ENCODE measurements at regions not wholly inside any gene's neighbourhood (a gene's known extent, or its start where the extent isn't known, plus 50 kb on each side); places are given as distances from the start of the nearest gene placed in this dataset.

DNA sequence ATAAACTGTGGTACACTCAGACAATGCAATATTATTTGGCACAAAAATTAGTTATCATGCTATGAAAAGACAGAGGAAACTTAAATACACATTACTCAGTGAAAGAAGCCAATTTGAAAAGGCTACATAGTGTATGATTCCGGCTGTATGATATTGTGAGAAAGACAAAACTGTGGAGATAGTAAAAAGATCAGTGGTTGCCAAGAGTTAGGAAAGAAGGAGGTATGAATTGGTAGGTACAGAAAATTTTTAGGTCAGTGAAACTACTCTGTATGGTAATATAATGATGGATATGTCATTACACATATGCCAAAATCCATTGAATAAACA lies 458.8 kb upstream of the CBLB start:
- DNase-seq = no peak

DNA sequence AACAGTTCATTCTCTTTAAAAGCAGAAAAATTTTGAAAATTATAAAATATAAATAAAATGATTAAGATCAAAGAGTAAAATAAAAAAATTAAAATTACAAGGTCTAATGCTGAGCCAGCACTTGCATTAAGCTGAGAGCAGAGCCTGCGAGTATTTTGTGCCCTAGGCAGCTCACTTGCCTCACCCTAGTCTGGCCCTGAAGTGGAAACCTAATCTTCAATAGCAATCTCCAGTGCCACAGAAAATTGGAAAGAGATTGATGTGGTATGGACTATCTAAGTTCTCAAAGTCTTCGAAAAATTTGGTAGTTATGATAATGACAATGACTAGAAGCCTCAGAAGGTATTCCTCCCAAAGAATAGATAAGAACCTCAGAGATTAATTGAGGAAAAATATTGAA lies 459.4 kb upstream of the CBLB start:
- no peak for DNase-seq

DNA sequence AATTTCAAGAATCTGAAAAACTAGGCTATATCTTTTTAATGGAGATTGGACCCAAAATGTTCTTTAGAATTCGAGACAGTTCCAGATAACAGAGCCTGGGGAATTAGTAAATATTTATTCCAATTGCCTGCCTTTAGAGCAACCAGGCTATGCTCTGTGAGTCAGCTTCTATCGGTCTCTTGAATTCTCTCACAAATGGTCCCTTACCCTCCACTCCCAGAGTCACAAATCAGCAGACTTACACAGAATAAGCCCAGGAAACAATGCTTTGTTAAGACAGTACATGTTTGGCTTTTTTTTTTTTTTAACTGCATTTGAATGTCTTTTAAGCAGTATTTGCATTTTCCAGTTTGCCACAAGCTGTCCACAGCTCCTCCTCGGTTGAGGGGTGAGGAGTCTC lies 460.7 kb upstream of the CBLB start:
- DNase-seq = no peak

DNA sequence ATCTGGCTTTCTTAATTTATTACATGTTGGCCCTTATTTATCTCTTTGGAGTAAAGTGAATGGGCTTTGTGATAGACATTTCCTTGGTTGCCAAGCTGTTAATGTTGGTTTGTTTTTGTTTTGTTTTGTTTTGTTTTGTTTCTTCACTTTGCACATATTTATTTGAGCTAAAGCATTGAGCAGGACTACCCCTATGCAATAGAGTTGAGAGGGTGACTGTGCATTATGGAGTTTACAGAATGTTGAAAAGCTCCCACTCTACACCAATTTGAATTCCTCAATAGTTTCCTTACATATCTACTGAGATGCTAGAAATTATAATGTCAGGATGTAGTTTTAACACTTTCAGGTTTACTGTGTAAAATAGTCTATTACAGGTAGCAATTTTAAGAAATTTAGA lies 462.8 kb upstream of the CBLB start:
- DNase-seq = no peak

DNA sequence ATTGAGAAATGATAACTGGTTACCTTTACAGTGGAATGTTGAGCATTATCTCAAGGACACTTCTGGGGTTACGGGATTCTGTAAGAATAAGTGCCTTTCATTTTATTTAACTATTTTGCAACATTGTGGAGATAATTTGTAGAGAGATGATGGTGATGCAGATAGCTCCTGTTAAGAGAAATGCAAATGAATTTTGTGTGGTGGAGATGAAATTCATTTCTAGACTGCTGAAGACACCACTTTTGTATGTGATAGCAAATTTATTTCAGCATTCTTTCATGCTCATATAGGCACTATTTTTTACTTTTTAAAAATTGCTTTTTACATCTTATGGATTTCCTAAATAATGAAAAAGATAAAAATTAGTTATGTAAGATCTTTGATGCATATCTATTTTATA lies 463.3 kb upstream of the CBLB start:
- no peak for DNase-seq

DNA sequence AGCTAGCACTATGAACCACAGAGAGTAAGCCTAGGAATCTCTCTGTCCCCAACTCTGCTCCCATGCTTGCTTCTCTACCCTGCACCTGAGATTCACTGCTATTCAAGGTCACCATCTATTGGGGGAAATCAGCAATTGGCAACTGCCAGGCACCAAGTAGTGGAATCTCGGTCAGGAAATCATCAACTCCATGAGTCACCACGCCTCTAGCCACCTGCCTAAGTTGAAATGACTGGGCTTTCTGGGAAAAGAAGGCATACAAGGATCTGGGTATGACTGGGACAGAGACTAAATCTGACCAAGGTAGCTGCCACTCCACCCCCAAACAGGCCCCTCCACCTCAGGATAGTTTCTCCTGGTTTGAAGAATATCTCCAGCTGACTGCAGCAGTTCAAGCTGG lies 464.1 kb upstream of the CBLB start:
- no peak for DNase-seq

DNA sequence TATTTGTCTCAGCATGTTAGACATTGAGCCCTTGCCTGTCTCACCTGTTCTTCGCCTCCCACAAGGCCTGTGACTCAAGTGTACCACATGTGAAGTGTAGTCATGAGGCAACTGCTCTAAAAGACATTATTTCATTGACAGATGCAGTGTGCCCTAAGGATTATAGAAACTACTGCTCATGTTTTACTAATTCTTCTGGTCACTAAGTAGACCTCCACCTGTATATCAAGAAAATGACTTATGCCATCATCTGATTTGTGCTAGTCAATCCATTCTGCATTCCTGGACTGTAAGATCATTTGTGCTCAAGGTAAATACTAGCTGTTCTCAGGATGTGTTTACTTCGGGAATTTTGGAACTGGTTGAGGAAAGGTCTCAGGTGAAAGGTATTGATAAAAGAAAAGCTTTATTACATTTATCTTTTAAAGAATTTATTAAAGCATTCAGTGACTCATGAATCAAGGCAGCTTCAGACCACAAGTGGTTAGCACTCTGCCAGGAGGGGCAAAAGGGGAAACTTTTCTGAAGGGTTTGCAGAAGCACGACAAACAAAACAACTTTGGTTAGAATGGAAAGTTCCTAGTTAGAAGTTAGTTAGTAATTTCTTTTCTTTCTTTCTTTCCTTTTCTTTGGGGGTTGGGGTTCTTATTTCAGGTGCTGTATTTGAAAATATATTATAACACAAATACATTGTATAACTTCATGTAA lies 465.3 kb upstream of the CBLB start:
- peak; percentile 40 for DNase-seq

DNA sequence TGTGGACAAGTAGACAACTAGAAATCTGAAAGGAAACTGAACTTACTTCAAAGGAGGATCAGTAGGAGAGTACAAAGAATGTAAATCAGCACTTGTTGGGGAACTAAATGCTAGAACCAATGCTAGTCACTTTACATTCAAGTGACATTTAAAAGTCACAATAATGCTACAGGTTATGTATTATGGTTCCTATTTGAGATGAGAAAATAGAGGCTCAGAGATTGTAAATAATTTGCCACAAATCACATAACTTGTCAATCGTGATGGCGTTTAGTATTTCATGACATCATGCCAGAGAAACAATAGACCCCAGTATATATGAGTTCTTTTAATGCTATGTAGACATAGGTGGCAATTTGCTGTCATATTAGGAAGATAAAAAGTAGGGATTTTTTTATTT lies 467.8 kb upstream of the CBLB start:
- no peak for DNase-seq

DNA sequence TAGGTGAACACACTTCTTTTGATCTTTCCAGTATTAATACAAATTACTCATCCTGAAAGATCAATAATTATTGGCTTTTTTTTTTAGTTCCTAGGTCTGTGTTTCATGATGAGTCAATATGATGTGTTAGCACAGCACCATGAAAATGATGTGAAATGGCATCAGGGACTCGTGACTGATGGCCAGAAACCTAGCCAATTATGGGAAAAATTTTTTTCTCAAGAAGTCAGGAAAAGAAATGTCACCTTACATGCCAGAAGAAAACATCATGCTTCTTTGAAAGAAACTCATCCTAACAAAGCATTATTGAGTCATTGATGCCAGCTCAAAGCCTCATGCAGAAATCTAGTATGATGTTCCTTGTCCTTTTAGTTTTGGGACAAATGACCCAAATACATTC lies 468.3 kb upstream of the CBLB start:
- DNase-seq = no peak

DNA sequence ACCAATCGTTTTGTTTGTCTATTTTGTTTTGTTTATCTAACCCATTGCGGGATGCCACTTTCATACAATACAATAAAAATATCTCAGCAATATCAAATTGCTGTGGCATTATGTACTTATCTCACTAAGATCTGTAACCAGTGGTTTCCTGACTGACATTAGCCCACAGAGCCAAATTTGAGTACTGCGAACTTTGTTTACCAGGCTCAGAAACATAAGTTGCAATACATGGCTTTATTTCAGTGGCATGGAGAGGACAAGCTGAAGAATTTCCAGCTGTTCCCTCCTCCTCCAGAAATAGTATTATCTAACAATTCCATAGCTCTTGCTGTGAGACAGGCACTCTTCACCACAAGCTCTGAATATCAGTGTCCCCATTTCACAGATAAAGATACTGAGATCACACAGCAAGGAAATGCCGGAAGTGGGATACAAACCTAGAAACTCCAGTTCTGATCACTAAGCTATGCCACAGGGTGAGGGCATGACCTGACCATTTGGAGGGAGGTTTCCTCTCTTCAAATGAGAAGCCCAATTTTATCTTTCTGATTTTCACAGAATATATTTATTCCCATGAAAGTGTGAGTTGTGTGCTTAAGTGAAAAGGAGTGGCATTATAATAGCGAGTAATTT lies 469.9 kb upstream of the CBLB start:
- no peak for DNase-seq

DNA sequence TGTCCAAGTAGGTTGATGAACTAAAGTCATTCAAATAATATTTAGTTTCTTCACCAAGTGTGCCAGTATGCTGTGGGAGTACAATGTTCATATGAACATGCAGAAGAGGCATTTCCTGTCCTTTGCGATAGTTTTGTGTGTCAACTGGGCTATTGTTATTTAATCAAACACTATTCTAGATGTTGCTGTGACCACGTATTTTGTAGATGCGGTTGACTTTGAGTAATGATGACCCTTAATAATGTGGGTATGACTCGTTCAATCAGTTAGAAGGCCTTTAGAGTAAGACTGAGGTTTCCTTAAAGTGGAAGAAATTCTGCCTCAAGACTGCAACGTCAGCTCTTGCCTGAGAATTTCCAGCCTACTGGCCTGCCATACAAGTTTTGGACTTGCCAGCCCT lies 470.7 kb upstream of the CBLB start:
- no peak for DNase-seq

DNA sequence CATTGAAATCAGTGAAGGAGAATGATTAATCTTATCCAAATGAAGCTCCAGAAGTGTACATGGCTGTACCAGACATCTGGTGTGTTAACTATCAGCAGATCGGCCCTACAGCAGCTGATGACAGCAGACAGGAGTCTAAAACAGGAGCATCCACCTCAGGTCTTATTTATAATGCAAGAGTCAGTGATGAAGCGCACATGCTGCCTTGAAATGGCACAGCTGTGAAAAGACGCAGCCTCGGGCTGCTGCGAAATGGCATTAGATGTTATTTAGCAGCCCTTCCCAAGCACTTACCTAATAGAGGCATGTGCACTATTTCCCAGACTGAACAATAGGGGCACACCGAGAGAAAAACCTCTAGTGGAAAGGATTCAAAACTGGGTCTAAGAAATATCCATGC lies 472.3 kb upstream of the CBLB start:
- DNase-seq = no peak

DNA sequence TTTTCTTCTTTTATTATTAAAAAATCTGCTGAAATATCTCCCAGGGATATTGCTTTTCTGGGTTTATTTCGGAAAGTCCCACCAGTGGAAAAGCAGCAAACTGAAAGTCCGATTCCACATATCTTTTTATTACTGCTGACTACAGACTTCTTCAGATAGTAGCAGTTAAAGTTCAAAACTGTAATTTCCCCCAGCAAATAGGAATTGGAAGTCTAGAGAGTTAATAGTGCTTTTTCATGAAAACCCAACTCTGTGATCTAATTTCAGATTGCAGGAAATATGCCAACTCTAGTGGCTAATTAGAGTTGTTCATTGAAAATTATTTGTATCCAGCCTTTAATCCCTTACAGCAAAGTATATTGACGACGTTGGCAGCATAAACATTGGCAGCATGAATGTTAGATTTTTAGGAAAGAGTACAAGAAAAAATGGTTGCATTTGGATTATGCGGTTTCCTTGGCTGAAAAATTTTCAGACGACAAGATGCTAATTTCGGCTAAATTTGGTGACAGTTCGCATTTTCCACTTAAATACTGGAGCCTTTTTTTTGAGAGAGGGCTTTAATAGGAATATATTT lies 472.9 kb upstream of the CBLB start:
- DNase-seq = no peak

DNA sequence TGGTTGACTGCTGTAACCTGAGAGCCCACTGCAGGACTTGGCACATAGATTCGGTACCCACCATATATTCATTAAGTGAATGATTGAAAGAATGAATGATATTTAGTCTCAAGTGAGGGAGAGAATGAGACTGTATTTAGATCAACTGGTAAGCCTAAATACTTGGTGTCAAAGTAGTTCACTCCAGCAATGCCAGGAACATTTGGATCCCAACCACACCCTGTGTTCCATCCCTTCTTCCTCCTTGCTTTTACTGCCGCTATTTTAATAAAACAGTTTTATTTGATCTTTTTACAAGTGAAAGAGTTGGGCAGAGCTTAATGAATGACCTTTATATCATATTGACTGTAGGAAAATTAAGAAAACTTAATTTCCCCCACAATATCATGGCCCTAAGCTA lies 473.6 kb upstream of the CBLB start:
- DNase-seq = no peak

DNA sequence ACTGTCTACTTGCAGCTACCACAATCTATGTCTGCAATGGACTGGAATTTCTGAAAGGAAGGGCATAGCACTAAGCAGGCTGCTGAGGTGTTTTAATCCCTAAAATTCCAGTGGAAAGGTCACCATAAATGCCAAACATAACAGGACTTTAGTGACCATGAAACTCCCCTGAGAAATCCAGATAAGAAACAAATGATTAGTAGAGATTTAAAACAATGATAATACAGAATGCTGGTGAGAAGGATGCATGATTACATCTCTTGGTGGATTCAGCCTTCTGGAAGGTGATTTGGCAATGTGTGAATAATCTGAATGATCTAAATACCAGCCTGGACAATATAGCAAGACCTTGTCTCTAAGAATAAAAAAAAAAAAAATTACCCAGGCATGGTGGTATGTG lies 475.0 kb upstream of the CBLB start:
- DNase-seq = no peak

DNA sequence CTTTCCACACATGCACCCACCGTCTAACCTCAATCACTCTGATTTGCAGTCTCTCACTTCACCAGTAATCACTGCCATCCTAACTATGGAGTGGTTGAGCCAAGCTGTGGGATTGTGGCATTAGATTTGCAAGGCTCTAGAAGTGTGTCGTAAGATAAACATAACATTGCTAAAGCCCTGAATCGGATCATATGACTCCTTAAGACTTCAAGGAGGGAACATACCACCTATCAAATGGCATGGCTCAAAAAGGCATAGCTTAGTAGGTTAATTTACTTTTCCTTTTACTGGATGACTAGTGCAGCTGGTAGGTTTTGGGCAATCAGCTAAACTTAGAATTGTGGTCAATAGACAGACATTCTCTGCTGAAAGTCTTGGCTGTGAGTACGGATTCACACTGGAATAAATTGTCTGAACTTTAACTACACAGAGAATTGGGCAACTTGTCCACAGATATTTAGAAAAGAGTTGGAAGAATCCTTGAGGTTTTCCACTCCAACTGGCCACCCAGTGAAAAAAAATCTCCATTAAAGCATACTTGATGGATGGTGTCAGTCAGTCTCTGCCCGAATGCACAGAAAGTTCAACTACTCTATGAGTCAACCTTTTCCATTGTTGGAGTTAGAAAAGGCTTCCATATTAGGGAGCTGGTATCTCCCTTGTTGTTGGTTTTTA lies 476.7 kb upstream of the CBLB start:
- DNase-seq = peak; percentile 97

DNA sequence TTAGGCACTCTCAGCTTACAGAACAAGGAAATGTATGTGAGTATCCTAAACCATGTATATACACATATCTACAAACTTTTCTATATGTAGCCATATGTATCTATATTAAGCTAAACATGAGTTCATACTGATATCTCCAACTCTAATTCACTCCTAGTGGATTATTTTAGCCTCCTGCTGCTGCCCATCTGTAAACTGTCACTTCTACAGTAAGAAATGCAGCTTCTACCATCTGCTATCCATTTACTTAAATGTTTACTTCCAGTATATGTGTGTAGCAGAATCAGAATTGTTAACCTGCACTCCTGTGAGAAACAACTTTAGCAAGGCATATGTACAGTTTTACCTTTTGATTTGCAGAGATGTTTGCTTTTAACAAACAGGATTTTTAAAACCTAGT lies 478.5 kb upstream of the CBLB start:
- DNase-seq = no peak

DNA sequence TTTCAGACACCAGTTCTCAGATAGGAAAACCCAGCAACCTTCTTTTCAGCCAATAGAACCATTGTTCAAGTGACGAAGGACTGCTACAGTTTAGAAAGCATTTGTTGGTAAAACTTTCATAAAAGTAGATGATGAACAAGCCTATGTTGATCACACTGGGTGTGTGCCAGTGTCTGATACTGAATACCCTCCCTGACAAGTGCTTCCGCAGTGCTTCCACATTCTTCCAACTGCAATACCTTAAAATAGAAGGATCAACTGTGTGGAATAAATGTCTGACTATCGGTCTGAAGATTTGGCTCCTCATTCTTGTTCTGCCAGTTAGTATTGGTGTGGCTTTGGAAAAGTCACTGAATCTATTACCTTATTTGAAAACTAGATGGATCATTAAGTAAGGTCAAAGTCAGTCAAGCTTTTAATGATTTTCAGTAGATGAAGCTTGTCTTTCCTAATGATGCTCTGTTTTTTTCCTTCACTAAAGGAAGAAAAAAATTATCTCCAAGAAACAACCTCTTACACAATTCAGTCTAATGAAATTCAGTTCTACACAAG lies 479.4 kb upstream of the CBLB start:
- DNase-seq = no peak

DNA sequence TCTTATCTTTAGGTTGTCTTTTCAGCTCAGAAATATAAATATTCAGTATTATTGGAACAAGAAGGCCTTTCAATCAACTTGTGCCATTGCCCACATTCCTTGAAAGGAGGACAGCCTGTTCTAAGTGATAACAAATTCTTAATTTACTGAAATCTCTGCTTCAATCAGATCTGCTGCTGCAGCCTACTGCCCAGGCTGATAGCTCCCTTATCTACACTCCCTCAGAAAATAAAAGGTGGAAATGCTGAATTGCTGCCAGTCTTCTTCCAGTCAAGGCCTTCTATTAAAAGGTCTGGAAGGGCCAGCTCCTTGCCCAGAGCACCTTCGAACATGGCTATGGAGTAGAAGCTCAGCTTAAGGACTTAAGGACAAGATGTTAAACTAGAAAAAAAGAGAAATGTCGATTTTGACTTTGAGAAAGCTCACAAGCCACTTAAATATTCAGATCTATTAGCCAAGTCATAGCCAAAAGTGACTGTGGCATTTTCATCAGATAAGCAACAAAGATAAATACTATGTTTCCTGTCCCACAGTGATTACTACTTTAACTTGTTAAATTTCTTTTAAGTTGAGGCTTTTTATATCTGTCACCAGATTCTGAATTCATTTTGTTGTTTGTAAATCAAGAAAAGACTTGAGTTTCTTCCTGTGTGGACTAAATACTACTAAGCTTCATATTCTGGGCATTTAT lies 480.5 kb upstream of the CBLB start:
- DNase-seq = no peak

DNA sequence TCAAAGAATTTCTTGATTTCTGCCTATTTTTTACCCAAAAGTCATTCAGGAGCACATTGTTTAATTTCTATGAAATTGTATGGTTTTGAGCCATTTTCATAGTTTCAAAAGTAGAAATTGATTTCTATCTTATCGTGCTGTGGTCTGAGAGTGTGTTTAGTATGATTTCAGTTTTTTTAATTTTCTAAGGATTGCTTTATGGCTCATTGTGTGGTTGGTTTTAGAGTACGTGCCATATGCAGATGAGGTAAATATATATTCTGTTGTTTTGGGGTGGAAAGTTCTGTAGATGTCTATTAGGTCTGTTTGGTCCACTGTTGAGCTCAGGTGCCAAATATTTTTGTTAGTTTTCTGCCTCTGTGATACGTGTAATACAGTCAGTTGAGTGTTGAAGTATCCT lies 487.1 kb upstream of the CBLB start:
- DNase-seq = no peak

DNA sequence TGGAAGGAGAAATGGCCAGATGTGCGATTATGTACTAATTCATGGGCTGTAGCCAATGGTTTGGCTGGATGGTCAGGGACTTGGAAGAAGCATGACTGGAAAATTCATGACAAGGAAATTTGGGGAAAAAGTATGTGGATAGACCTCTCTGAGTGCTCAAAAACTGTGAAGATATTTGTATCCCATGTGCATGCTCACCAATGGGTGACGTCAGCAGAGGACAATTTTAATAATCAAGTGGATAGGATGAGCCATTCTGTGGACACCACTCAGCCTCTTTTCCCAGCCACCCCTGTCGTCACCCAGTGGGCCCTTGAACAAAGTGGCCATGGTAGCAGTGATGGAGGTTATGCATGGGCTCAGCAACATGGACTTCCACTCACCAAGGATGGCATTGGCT lies 490.9 kb upstream of the CBLB start:
- DNase-seq = no peak

DNA sequence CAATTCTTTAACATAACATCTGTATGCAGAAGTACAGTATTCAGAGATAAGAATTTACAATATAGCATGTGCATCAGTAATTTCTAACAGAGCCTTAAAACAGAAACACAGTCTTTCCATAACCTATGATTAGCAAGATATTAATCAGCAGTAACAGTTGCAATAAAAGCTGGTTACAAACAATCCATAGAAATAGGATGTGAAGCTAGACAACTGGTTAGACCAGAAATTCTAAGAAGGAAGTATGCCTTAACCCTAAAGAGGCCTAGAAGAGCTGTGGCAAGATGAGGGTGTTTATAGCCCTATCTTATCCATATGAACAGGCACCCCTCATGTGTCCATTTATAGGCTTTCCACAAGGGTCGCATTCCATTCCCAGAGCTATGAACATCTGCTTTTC lies 492.1 kb upstream of the CBLB start:
- DNase-seq = peak; percentile 64

DNA sequence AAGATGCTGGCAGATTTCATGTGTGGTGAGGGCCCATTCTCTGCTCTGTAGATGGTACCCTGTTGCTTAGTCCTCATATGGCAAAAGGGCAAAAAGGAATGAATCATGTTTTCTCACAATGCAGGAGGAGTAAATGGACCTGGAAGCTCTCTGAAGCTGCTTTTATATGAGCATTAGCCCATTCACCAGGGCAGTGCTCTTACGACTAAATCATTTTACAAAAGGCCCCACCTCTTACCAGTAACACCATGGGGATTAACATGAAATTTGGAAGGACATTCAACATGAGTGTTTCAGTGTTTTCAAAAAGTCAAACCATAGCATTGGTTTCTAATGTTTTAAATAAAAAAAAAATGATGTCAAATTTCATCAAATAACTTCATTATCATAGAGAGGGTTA lies 495.7 kb upstream of the CBLB start:
- no peak for DNase-seq

Data from MV-4-11 (cell line).